ENCODE measurements at regions not wholly inside any gene's neighbourhood (a gene's known extent, or its start where the extent isn't known, plus 50 kb on each side); places are given as distances from the start of the nearest gene placed in this dataset.

DNA sequence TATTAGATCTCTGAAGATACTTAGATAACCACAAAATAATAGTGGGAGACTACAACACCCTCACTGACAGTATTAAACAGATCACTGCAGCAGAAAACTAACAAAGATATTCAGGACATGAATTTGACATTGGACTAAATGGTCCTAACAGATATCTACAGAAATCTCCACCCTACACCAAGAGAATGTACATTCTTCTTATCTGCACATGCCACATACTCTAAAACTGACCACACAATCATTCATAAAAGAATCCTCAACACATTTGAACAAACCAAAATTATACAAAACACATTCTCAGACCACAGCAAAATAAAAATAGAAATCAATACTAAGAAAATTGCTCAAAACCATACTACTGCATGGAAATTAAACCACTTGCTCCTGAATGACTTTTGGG lies 116.3 kb downstream of the DTWD1 start:
- TF ChIP-seq, protein P1, sequence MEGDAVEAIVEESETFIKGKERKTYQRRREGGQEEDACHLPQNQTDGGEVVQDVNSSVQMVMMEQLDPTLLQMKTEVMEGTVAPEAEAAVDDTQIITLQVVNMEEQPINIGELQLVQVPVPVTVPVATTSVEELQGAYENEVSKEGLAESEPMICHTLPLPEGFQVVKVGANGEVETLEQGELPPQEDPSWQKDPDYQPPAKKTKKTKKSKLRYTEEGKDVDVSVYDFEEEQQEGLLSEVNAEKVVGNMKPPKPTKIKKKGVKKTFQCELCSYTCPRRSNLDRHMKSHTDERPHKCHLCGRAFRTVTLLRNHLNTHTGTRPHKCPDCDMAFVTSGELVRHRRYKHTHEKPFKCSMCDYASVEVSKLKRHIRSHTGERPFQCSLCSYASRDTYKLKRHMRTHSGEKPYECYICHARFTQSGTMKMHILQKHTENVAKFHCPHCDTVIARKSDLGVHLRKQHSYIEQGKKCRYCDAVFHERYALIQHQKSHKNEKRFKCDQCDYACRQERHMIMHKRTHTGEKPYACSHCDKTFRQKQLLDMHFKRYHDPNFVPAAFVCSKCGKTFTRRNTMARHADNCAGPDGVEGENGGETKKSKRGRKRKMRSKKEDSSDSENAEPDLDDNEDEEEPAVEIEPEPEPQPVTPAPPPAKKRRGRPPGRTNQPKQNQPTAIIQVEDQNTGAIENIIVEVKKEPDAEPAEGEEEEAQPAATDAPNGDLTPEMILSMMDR (IDR thresholded peaks at IDR 0.05): no peak
- no peak for TF ChIP-seq POLR2A (IDR thresholded peaks at IDR 0.05)
